GM12878 (cell line): ENCODE measurements at regions not wholly inside any gene's neighbourhood (a gene's known extent, or its start where the extent isn't known, plus 50 kb on each side); places are given as distances from the start of the nearest gene placed in this dataset.

Experiments used
- EGR1 ChIP-seq, 2 experiments: IDR thresholded peaks; 1 replicate in 1 of 2; 2 replicates in 1 of 2; pipeline ENCODE4 v1.6.1; 2011 to 2012; ENCODE audit warnings: low read depth in 2 of 2, low read length in 2 of 2, borderline replicate concordance in 1 of 2, mild to moderate bottlenecking in 1 of 2, moderate library complexity in 1 of 2
- EZH2 ChIP-seq: IDR thresholded peaks from 2 replicates; pipeline ENCODE4 v1.6.1; 2012; ENCODE audit warnings: low read depth, mild to moderate bottlenecking, control low read depth, inconsistent platforms, low read length, borderline replicate concordance; ENCODE audit not compliant: control insufficient read depth
- JUNB ChIP-seq: IDR thresholded peaks from 2 replicates; pipeline ENCODE4 v1.6.1; 2016; ENCODE audit warnings: antibody characterized with exemption, mild to moderate bottlenecking
- LARP7 ChIP-seq: fragments of 450-650 bp; IDR thresholded peaks from 2 replicates; pipeline ENCODE4 v1.6.1; 2017; ENCODE audit warnings: mild to moderate bottlenecking
- POLR2A ChIP-seq: IDR thresholded peaks from 2 replicates; pipeline ENCODE4 v1.6.1; 2011; ENCODE audit warnings: low read depth, mild to moderate bottlenecking, low read length
- SUZ12 ChIP-seq: fragments of 200-600 bp; sonication (generic); IDR thresholded peaks from one replicate; pipeline ENCODE4 v1.6.1; 2018; ENCODE audit warnings: antibody characterized with exemption, mild to moderate bottlenecking; ENCODE audit not compliant: unreplicated experiment
- ZSCAN29 ChIP-seq: fragments of 450-650 bp; IDR thresholded peaks from 2 replicates; pipeline ENCODE4 v1.6.1; 2017; ENCODE audit warnings: mild to moderate bottlenecking, moderate library complexity
- TF ChIP-seq, protein P1 (sequence below), 3 experiments: IDR thresholded peaks in 2 of 3; conservative IDR thresholded peaks in 1 of 3; 2 replicates each; pipeline ENCODE4 v1.5.1; 2011; ENCODE audit warnings: low read depth in 3 of 3, low read length in 3 of 3, mild to moderate bottlenecking in 3 of 3, control low read depth in 2 of 3, moderate library complexity in 2 of 3, inconsistent platforms in 1 of 3, mixed read lengths in 1 of 3; ENCODE audit not compliant: control insufficient read depth in 2 of 3, insufficient read depth in 1 of 3; ENCODE audit errors: extremely low read depth in 1 of 3
- TF ChIP-seq, protein P2 (sequence below): IDR thresholded peaks from 2 replicates; pipeline ENCODE4 v1.6.1; 2012; ENCODE audit warnings: mild to moderate bottlenecking, low read depth, low read length
- TF ChIP-seq, protein P3 (sequence below): fragments of 450-650 bp; IDR thresholded peaks from 2 replicates; pipeline ENCODE4 v1.6.1; 2017; ENCODE audit warnings: antibody characterized with exemption, mild to moderate bottlenecking, moderate library complexity

GRCh38 chr15:67922971-67923945 lies 83.4 kb upstream of the RNU6-1 start:
- no peak for TF ChIP-seq JUNB
- TF ChIP-seq ZSCAN29, result no peak
- no peak for TF ChIP-seq EZH2
- TF ChIP-seq POLR2A, result no peak
- TF ChIP-seq LARP7, result no peak
- TF ChIP-seq, protein P1, sequence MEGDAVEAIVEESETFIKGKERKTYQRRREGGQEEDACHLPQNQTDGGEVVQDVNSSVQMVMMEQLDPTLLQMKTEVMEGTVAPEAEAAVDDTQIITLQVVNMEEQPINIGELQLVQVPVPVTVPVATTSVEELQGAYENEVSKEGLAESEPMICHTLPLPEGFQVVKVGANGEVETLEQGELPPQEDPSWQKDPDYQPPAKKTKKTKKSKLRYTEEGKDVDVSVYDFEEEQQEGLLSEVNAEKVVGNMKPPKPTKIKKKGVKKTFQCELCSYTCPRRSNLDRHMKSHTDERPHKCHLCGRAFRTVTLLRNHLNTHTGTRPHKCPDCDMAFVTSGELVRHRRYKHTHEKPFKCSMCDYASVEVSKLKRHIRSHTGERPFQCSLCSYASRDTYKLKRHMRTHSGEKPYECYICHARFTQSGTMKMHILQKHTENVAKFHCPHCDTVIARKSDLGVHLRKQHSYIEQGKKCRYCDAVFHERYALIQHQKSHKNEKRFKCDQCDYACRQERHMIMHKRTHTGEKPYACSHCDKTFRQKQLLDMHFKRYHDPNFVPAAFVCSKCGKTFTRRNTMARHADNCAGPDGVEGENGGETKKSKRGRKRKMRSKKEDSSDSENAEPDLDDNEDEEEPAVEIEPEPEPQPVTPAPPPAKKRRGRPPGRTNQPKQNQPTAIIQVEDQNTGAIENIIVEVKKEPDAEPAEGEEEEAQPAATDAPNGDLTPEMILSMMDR (IDR thresholded peaks at IDR 0.05 in 2 of 3, conservative IDR thresholded peaks at IDR 0.05 in 1 of 3; ENCODE audit: control insufficient read depth in 2 of 3, extremely low read depth in 1 of 3, insufficient read depth in 1 of 3, low read depth in 3 of 3, low read length in 3 of 3), result no peak
- TF ChIP-seq SUZ12, result no peak
- TF ChIP-seq, protein P2, sequence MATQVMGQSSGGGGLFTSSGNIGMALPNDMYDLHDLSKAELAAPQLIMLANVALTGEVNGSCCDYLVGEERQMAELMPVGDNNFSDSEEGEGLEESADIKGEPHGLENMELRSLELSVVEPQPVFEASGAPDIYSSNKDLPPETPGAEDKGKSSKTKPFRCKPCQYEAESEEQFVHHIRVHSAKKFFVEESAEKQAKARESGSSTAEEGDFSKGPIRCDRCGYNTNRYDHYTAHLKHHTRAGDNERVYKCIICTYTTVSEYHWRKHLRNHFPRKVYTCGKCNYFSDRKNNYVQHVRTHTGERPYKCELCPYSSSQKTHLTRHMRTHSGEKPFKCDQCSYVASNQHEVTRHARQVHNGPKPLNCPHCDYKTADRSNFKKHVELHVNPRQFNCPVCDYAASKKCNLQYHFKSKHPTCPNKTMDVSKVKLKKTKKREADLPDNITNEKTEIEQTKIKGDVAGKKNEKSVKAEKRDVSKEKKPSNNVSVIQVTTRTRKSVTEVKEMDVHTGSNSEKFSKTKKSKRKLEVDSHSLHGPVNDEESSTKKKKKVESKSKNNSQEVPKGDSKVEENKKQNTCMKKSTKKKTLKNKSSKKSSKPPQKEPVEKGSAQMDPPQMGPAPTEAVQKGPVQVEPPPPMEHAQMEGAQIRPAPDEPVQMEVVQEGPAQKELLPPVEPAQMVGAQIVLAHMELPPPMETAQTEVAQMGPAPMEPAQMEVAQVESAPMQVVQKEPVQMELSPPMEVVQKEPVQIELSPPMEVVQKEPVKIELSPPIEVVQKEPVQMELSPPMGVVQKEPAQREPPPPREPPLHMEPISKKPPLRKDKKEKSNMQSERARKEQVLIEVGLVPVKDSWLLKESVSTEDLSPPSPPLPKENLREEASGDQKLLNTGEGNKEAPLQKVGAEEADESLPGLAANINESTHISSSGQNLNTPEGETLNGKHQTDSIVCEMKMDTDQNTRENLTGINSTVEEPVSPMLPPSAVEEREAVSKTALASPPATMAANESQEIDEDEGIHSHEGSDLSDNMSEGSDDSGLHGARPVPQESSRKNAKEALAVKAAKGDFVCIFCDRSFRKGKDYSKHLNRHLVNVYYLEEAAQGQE, result no peak
- TF ChIP-seq, protein P3, sequence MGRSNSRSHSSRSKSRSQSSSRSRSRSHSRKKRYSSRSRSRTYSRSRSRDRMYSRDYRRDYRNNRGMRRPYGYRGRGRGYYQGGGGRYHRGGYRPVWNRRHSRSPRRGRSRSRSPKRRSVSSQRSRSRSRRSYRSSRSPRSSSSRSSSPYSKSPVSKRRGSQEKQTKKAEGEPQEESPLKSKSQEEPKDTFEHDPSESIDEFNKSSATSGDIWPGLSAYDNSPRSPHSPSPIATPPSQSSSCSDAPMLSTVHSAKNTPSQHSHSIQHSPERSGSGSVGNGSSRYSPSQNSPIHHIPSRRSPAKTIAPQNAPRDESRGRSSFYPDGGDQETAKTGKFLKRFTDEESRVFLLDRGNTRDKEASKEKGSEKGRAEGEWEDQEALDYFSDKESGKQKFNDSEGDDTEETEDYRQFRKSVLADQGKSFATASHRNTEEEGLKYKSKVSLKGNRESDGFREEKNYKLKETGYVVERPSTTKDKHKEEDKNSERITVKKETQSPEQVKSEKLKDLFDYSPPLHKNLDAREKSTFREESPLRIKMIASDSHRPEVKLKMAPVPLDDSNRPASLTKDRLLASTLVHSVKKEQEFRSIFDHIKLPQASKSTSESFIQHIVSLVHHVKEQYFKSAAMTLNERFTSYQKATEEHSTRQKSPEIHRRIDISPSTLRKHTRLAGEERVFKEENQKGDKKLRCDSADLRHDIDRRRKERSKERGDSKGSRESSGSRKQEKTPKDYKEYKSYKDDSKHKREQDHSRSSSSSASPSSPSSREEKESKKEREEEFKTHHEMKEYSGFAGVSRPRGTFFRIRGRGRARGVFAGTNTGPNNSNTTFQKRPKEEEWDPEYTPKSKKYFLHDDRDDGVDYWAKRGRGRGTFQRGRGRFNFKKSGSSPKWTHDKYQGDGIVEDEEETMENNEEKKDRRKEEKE, result no peak
- no peak for TF ChIP-seq EGR1 (IDR thresholded peaks at IDR 0.05; ENCODE audit: borderline replicate concordance in 1 of 2, low read depth in 2 of 2, low read length in 2 of 2)
